ENCODE measurements at regions not wholly inside any gene's neighbourhood (a gene's known extent, or its start where the extent isn't known, plus 50 kb on each side); places are given as distances from the start of the nearest gene placed in this dataset.
"Not testable (repeated sequence)": the region's sequence is repeated elsewhere in the genome, so short reads cannot be mapped to it uniquely, and the experiment has no call there.

GRCh38 chr1:79777481-79778219, 771.1 kb upstream of the ADGRL4 start:
- DNase-seq: no peak

GRCh38 chr1:79775402-79775801, 768.9 kb upstream of the ADGRL4 start:
- no peak for DNase-seq

- DNase-seq: no peak
Measured at GRCh38 chr1:79773385-79773784, 766.9 kb upstream of the ADGRL4 start.

- DNase-seq: no peak
Measured at GRCh38 chr1:79762461-79762860, 755.9 kb upstream of the ADGRL4 start.

GRCh38 chr1:79760531-79760930, 754.0 kb upstream of the ADGRL4 start:
- DNase-seq: no peak

- no peak for DNase-seq
Measured at GRCh38 chr1:79749607-79750006, 743.1 kb upstream of the ADGRL4 start.

GRCh38 chr1:79745929-79746328, 739.4 kb upstream of the ADGRL4 start:
- DNase-seq: no peak

GRCh38 chr1:79744746-79745145, 738.2 kb upstream of the ADGRL4 start:
- DNase-seq: no peak

GRCh38 chr1:79741720-79742421, 735.3 kb upstream of the ADGRL4 start:
- DNase-seq: no peak

- DNase-seq: no peak
Measured at GRCh38 chr1:79738101-79738500, 731.6 kb upstream of the ADGRL4 start.

- DNase-seq: no peak
Measured at GRCh38 chr1:79737193-79737592, 730.7 kb upstream of the ADGRL4 start.

- no peak for DNase-seq
Measured at GRCh38 chr1:79732950-79733349, 726.4 kb upstream of the ADGRL4 start.

- no peak for DNase-seq
Measured at GRCh38 chr1:79726911-79727310, 720.4 kb upstream of the ADGRL4 start.

GRCh38 chr1:79726321-79726720, 719.8 kb upstream of the ADGRL4 start:
- no peak for DNase-seq

- no peak for DNase-seq
Measured at GRCh38 chr1:79716447-79716846, 709.9 kb upstream of the ADGRL4 start.

- DNase-seq: no peak
Measured at GRCh38 chr1:79714664-79715063, 708.1 kb upstream of the ADGRL4 start.

- no peak for DNase-seq
Measured at GRCh38 chr1:79711001-79711431, 704.5 kb upstream of the ADGRL4 start.

GRCh38 chr1:79708646-79709265, 702.2 kb upstream of the ADGRL4 start:
- DNase-seq: no peak

- DNase-seq: no peak
Measured at GRCh38 chr1:79705218-79705617, 698.7 kb upstream of the ADGRL4 start.

GRCh38 chr1:79704067-79704466, 697.5 kb upstream of the ADGRL4 start:
- no peak for DNase-seq

- not testable (repeated sequence) for DNase-seq
Measured at GRCh38 chr1:79702336-79702999, 695.9 kb upstream of the ADGRL4 start.

- no peak for DNase-seq
Measured at GRCh38 chr1:79695138-79695537, 688.6 kb upstream of the ADGRL4 start.

- DNase-seq: no peak
Measured at GRCh38 chr1:79694241-79694640, 687.7 kb upstream of the ADGRL4 start.
